ENCODE measurements at regions not wholly inside any gene's neighbourhood (a gene's known extent, or its start where the extent isn't known, plus 50 kb on each side); places are given as distances from the start of the nearest gene placed in this dataset.

GRCh38 chr13:73861136-73861535, 273.1 kb downstream of the KLF12 start:
- DNase-seq (ENCODE audit: low spot score) (no peak), ATAC-seq (no peak)
- Mint-ChIP-seq H3K4me3 (no peak overlapping the region), H3K9me3 (no peaks in the 10 kb centered on the region), H3K36me3 (no peaks in the 10 kb centered on the region), H3K27ac (peak overlapping the region; percentile 1; the same call in 1 of the 2 replicates), H3K4me1 (peaks cover 18% of the 10 kb centered on the region), H3K27me3 (ENCODE audit: low read depth) (no peaks in the 10 kb centered on the region)
- TF ChIP-seq ZNF396 (CRISPR knock-in tag; IDR thresholded peaks at IDR 0.05; ENCODE audit: borderline replicate concordance) (no peak), NR1H2 (CRISPR knock-in tag; IDR thresholded peaks at IDR 0.05) (no peak), CDX4 (CRISPR knock-in tag; IDR thresholded peaks at IDR 0.05; ENCODE audit: borderline replicate concordance) (no peak), FOXP1 (CRISPR knock-in tag; IDR thresholded peaks at IDR 0.05; ENCODE audit: borderline replicate concordance) (no peak), TCF7 (CRISPR knock-in tag; IDR thresholded peaks at IDR 0.05; ENCODE audit: low read depth) (no peak), SMAD4 (CRISPR knock-in tag; IDR thresholded peaks at IDR 0.05) (no peak), FOXJ3 (CRISPR knock-in tag; IDR thresholded peaks at IDR 0.05; ENCODE audit: borderline replicate concordance) (no peak), ETV6 (CRISPR knock-in tag; IDR thresholded peaks at IDR 0.05) (no peak), ZBTB21 (CRISPR knock-in tag; IDR thresholded peaks at IDR 0.05; ENCODE audit: borderline replicate concordance) (no peak), NR2C2 (CRISPR knock-in tag; IDR thresholded peaks at IDR 0.05) (no peak), ZNF416 (CRISPR knock-in tag; IDR thresholded peaks at IDR 0.05) (no peak), ATF3 (CRISPR knock-in tag; conservative IDR thresholded peaks at IDR 0.05) (no peak), ZNF121 (CRISPR knock-in tag; IDR thresholded peaks at IDR 0.05) (no peak), SOX15 (CRISPR knock-in tag; IDR thresholded peaks at IDR 0.05) (no peak), ATF1 (CRISPR knock-in tag; IDR thresholded peaks at IDR 0.05) (no peak), USF2 (CRISPR knock-in tag; IDR thresholded peaks at IDR 0.05) (no peak), FOXP4 (CRISPR knock-in tag; IDR thresholded peaks at IDR 0.05) (no peak)
- CTCF ChIA-PET: no interaction called here
- POLR2A ChIA-PET: no interaction called here

GRCh38 chr13:73860501-73860900, 273.7 kb downstream of the KLF12 start:
- DNase-seq (ENCODE audit: low spot score) (no peak), ATAC-seq (no peak)
- no peaks in the 10 kb centered on the region for H3K9me3 Mint-ChIP-seq
- TF ChIP-seq SP1 (CRISPR knock-in tag; conservative IDR thresholded peaks at IDR 0.05): no peak
- no peak for TF ChIP-seq HMGXB4 (CRISPR knock-in tag; IDR thresholded peaks at IDR 0.05)
- TF ChIP-seq E2F1 (CRISPR knock-in tag; IDR thresholded peaks at IDR 0.05): no peak
- no peak for TF ChIP-seq ZBTB43 (CRISPR knock-in tag; IDR thresholded peaks at IDR 0.05)
- TF ChIP-seq ZNF423 (CRISPR knock-in tag; IDR thresholded peaks at IDR 0.05): no peak
- no peak for TF ChIP-seq ZSCAN18 (CRISPR knock-in tag; IDR thresholded peaks at IDR 0.05)
- TF ChIP-seq MYBL2 (CRISPR knock-in tag; IDR thresholded peaks at IDR 0.05): no peak
- TF ChIP-seq MLX (CRISPR knock-in tag; IDR thresholded peaks at IDR 0.05): no peak
- POLR2A ChIA-PET: no interaction called here
- no peaks in the 10 kb centered on the region for H3K27me3 Mint-ChIP-seq (ENCODE audit: low read depth)
- no peak overlapping the region for H3K27ac Mint-ChIP-seq
- CTCF ChIA-PET: interaction anchor here (0.5 kb wide), 1 partner anchor 12 kb away, joined by 3 read pairs; no protein-coding TSS in a partner anchor
- no peaks in the 10 kb centered on the region for H3K36me3 Mint-ChIP-seq
- H3K4me1 Mint-ChIP-seq: peaks cover 18% of the 10 kb centered on the region
- H3K4me3 Mint-ChIP-seq: no peak overlapping the region

Data from WTC11 (cell line).